HG02759 (cell line): ENCODE measurements at regions not wholly inside any gene's neighbourhood (a gene's known extent, or its start where the extent isn't known, plus 50 kb on each side); places are given as distances from the start of the nearest gene placed in this dataset.

ENCODE experiments used
- ATAC-seq: cut with Tn5 transposase; IDR thresholded peaks from one replicate; pipeline ENCODE4 v1.9.1; 2021; ENCODE audit warnings: mild to moderate bottlenecking, moderate library complexity; ENCODE audit not compliant: unreplicated experiment

DNA sequence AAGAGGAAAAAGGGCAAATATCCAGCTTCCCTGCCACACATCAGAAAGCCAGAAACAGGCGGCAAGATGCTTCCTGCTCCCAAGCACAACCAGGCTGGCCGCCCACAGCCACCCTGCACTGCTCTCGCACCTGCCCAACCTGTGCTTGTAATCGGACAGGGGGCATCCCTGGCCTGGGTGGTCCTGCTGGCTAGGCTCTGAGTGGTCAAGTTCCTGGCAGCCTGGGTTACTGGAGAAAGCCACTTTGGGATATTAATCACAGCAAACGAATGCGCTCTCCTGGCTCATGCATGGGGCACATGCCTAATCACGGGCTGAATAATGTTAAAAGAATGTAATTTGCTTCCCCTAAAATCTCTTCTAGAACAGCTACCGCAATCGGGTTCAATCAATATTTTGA lies 442.4 kb downstream of the MCTP2 start:
- no peak for ATAC-seq

DNA sequence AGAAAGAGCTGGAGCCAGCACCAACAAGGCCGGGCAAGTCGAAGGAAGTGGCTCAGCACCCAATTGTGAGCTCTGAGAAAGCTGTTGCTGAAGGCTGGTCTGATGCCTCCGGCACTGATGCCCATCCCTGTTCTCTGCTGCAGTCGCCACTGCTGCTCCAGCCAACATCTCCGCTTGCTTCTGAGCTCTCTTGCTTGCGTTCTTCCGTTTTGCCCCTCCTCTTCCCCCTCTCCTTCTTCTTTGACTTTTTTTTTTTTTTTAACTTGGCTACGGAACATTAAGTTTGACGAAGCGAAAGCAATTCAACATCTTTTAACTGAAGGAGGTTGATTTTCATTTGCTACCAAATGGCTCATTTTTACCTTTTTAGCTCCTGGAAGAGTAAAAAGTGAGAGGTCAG lies 442.9 kb downstream of the MCTP2 start:
- no peak for ATAC-seq

DNA sequence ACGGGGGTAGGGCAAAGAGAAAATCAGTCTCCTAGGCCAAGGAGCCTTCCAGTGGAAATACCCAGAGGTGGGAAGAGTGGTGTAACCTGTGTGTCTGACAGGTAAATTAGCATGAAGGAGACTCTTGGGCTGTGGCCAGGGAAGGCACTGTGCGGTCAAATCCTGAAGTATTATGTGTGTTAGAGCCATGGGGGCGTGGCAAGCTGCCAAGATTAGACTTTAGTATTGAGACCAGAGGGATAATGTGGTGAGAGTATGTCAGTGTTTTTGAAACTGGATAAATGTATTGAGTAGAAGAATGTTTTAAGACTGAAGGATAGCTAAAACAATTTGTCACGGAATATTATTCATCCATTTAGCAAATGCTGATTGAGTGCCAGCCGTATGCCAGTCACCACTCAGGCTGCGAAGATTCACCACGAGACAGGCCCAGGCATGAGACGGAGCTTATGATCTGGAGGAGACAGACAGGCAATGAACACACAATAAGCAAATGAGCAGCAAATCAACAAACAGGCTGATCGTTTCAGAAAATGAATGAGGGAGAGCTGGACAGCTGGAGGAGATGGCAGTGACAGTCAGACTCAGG lies 445.9 kb downstream of the MCTP2 start:
- no peak for ATAC-seq

DNA sequence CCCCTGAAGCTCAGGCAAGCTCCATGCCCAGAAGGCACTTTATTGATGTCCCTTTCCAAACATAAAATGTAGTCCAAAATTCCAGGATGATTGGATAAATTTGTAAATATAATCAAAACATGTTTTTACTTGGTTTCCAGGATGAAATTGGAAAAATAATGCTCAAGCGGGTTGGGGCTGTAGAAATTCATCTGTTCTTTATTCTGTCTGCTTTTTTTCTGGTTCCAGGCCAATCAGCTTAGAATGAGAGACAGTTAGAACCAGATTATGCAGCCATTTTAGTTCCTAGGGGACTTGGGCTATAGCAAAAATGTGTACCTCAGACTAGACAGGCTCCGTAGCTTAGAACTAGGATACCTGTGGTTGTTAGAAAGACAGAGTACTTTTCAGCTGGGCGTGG lies 450.8 kb downstream of the MCTP2 start:
- no peak for ATAC-seq

DNA sequence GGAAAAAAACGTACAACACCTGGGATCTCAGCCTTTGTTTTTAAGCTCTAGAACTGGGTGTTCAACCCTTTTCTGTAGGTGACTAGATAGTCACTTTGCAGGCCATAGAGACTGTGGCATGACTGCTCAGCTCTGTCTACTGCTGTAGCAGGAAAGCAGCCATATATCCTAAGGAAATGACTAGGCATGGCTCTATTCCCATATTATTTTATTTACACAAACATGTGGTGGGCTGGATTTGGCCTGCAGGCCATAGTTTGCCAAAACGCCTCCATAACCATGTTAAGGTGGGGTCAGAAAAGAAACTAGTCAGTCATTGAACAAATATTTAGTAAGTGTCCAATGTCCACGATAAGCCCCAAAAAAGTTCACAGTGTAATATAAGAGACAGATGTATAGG lies 452.5 kb downstream of the MCTP2 start:
- ATAC-seq, result no peak

DNA sequence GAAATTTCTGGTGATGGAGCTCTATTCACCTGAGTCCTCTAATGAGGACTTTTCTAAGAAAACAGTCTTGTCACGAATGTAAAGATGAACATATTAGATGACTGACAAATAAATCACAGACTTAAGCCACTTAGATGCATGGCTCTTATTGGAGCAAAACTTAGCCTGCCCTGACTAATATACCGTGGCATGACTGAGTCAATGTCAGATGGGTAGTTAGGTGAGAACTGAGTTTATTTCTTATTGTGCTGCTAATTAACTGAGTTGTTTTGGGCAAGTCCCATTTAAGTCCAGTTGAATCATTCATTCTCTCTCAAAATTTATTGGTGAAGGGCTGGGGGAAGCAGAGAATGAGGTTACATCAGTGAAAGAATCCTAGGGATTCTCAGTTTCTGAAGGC lies 459.8 kb downstream of the MCTP2 start:
- no peak for ATAC-seq

DNA sequence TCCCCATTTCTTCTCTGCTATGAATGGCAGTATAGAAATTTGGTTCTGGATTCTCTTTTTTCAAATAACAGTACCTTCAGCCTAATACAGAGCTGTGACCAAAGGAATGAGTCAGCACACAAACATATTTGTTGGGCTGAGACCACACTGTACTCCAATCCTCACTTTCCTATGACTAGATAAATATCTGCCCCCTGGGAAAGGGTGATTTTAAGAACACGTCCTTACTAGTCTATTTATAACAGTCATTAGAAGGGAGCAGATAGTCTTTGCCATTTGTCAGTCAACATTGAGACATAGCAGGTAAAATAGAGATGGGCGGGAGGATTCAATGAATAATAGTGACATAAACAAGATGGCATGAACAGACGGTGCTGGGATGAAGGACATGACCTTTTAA lies 461.3 kb downstream of the MCTP2 start:
- ATAC-seq, result no peak

DNA sequence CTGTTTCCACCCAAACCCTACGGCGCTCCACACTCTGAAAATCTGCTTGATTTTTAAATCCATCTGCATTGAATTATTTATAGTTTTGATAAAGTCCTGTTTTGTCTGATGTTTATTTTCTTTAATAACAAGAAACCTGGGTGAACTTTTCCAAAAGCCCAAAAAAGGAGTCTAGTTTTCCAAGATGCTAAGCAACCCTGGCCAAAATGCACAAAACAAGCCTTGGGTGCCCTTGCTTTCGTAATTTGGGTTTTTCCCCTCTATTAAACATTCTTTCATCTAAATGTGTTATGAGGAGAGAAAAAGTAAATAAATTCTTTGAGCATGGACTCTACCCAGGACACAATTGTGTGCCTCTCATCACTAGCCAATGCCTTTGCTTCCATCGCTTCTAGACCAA lies 468.9 kb downstream of the MCTP2 start:
- ATAC-seq, result no peak

DNA sequence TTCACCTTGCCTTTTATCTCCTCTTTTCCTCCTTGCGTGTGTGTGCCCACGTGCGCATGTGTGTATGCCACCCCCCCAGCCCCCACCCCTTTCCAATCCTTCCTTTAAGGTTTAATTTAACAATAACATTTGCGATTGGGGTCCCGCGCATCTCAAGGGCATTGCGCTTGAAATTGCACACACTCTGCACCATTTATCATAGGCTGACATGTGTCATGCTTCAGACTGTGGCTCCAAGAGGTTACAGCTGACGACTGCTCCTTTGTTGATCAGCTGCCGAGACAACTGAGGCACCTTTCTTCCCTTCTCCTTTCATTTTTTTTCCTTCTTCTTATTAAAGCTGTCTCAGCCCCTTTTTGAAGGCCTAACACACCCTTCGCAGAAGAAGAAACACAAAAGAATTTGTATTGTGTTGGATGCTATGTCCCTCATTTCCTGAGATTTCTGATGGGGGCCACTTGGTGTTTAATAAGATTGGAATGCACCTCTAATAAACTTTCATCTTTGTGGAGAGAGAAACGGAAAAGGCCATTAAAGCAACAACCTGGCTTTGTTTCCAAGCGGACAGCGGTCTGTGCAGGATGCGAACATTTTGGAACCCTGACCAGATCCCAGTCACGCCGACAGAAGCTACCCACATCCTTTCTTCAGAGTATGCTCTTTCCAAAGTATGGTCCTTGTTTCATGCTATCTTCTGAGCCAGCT lies 470.1 kb downstream of the MCTP2 start:
- no peak for ATAC-seq

DNA sequence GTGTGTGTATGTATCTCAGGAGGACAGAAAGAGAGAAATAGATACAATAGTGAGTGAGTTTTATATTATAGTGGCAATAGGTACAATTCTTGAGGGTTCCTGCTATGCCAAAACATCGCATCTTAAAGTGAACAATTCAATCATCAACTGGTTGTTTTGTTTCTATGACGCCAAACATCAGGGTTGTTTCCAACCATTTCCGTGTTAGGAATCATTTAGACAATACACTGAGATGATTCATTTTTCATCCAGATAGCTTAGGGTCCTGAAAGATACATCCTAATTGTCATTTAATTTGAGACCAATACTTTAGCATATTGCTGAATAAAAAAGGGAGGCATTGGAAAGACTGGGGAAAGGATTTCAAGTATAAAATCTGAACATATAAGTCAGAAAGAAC lies 472.2 kb downstream of the MCTP2 start:
- no peak for ATAC-seq

DNA sequence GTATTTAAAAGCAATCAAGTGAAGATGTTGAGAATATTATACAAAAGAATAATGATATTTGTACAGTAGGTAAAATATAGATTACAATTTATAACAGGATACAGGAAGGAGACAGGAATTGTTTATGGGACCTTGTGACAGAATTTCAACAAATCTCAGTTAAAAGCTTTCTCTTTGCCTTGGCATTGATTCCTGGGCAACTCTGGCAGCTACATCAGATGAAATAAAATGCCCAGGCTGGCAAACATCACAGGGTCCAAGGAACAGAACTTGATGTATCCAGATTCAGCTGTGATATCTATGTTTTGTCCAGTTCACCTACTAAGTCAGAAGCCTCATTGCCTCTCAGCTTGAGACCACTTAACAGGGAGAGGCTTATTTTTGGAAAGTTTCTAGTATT lies 473.1 kb downstream of the MCTP2 start:
- no peak for ATAC-seq

DNA sequence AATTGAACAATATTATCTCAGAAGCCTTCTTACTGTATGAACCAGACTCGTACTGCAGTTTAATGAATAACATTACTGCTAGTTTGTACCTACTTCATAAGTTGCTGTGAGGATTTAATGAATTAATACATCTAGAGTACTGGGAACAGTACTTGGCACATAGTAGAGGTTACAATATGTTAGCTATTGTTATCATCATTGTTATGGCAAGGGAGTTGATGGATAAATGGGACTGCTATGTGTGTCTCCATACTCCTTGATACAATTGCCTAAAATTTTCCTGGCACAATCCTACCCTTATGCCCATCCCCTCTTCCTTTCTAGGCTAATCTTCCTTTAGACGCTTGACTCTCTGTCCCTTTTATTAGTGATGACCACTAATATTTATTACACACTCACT lies 473.6 kb downstream of the MCTP2 start:
- ATAC-seq, result no peak

DNA sequence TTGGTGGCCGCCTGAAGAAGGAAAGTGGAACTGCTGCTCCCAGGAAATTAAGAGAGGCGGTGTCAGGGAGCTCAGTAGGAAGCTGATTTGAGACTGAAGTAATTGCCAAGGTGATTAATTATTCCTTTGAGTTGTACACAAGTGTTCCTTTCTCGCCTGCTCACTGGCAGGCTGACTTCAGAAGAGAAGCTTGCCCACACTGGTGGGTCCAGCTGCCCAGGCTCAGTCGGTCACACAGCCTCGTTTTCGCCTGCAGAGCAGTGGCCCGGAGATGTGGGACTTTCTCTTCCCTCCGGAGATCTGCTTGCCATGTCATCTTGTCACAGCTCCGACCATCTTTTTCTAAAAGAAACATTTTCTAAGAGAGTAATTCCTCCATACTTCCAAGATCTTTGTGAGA lies 478.0 kb downstream of the MCTP2 start:
- ATAC-seq, result no peak

DNA sequence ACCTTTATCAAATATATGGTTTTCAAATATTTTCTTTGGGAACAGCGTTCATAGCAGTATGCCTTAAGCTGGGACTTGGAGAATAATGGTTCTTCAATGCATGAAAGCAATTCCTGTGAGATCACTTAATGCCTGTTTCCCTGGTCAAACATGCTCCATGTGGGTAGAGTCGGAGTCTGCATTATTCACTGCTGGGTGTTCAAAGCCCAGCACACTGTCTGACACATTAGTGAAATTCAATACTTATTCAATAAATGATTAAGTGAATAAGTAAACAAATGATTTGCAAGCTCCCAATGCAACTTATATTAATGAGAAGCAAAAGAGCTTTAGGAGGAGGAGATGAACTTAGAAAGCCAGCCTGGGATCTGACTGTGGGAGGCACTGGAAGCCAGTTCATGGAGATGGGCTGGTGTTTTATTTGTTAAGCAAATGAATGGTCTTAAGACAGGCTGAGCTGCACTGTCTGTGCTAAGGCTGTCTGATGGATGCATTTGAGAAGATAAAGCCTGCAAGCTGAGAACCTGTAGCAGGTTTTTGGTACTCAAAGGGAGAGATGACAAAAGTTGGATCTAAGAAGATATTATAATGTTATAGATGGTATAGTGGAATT lies 490.8 kb downstream of the MCTP2 start:
- ATAC-seq, result no peak

DNA sequence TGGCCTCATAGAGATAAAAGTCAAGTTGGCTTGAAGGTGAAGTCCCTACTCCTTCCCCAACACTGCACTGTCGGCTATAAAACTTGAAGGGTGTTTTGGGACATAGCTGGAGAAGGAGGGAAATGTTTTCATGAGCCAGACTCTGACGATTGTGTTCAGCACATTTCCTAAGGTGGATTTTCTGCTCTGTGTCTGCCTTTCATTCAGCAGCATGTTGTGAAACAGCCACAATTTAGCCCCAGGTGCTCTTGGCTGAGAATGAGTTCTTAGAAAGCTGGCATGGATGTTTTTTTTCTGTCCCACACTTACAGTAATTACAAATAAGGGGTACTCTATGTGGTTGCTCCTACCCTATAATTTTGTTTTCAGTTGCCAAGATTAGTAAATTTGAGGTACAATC lies 492.4 kb downstream of the MCTP2 start:
- no peak for ATAC-seq

DNA sequence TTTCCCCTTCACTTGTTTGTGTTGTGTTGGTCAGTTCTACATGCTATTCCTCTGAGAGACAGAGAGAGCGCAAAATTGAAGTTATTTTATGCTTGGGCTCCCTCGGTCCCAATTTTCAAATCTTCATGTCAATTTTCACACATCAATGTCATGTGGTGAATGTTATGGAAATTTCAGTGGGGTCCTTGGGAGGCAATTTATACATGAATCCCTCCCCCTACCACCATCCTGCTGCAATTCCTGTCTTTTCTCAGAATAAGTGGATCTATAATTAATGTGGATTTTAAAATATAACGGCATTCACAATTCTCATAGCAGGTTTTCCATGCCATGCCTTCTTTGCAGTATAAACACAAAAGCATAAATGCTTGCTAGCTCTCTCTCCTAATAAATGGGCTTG lies 499.9 kb downstream of the MCTP2 start:
- no peak for ATAC-seq

DNA sequence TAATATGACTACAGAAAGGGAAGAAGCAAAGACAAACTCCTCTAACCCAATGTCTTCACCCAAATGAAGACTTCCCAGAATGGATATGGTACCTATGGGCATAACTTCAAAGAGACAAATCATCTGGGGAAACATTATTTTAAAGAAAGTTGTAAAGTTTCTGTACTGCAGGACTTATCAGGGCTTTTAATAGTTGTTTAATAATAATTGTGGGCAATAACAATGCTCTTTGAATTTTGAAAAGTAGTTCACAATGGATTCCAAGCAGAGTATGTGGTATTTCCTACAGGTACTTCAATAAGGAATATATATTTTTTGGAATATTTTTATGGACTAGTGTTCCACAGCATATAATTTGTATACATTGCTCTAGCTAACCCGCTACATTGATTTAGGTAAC lies 503.1 kb downstream of the MCTP2 start:
- no peak for ATAC-seq

DNA sequence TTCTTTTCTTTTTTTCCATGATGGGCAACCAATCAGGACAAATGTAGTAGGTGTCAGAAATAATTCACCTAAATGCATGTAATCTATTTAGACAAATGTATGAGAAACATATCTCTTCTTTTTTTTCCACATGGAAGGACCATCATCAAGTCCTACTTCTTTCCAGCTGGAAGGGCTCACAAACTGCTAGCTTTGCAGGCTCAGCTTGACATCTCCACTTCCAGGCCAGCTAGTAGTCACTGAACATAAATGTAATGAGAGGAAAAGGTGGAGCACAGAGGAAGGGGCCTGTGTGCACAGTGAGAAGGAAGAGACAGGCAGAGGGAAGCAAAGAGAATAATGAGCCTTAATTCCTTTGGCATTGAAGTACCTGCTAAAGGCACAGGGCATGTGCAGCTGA lies 504.9 kb downstream of the MCTP2 start:
- no peak for ATAC-seq

DNA sequence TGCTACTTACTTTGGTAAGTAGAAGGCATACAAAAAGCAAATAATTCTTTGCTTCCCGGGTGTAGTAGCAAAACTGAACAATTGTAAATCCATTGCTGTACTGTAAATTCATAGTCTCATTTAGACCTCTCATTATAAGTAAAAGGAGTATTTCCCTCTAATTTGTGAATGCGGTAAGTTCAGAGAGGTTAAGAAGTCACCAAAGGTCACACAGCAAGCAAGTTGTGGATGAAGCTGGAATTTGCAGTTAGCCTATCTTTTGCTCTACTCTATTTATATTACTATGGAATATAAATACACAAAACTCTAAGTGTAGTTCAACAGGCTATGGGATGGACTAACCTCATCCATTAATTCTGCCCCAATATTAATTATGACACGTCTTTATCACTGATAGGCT lies 508.3 kb downstream of the MCTP2 start:
- no peak for ATAC-seq

DNA sequence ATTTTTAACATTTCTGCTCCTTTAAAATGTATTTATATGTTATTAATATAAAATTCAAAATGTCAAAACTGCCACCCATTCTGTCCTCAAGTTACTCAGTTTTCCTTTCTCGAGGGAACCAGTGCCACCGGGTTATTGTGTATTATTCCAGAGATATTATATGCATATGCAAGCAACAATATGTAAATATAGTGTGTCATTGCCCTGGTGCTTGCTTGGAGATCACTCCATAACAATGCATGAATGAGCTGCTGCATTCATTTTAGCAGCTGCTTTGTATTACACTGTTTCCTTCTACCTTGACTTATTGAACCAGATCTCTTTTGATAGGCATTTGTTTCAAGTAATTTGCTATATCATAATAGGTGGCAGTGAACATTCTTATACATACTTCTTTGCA lies 509.1 kb downstream of the MCTP2 start:
- ATAC-seq, result no peak

DNA sequence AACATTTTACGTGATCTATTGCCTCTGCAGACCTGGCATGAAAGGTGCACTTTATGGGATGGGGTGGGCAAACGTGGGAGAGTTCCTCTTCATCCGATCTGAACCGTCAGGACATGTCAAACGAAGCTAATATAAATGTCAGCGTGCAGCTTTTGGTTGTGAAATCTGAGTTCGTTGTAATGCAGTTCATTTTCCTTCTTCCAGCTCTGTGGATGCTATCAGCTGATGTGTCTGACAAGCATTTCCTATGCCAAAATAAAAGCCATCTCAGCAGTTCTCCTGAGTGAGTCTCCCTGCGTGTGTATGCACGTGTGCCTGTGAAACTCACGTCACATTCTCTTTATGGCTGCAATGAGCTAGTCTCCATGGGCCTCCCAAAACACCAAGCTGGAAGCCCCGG lies 512.3 kb downstream of the MCTP2 start:
- ATAC-seq, result no peak

DNA sequence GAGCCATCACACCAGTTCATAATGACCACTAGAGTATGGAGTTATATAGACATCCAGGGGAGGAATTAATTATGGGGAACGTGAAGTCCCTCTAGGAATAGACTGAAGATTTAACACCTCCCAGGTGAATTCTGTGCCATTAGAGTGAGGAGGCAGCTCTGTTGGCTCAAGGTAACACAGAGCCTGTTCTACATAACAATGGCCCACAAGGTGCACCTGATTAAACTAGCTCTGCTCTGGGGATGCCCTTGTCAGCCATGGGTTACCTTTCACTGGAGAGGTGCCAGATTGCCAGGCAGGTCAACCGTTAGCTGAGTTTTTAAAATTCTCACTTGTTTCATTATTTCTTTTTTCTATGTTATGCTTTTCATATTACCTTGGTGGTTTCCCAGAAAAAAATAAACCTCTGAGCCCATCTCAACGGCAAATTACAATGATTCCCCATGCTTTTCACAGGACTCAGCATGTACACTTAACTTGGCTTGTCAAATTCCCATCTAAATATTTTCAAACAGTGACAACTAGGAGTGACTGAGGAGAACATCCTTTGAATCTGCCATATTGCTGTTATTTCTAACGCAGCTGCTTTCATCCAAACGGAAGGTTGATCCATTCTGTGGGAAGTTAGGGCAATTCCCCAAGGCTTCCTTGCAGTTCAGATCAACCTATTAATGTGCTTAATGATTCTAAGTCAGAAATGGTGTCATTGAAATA lies 512.9 kb downstream of the MCTP2 start:
- ATAC-seq, result no peak
